ENCODE measurements at regions not wholly inside any gene's neighbourhood (a gene's known extent, or its start where the extent isn't known, plus 50 kb on each side); places are given as distances from the start of the nearest gene placed in this dataset.

GRCh38 chr16:54616610-54617009 is 314.1 kb upstream of the IRX5 start:
- Mint-ChIP-seq H3K4me3 (ENCODE audit: unreplicated experiment) (no peak overlapping the region), H3K27me3 (ENCODE audit: insufficient read depth, unreplicated experiment) (no peaks in the 10 kb centered on the region), H3K9me3 (ENCODE audit: unreplicated experiment) (no peaks in the 10 kb centered on the region), H3K36me3 (ENCODE audit: insufficient read depth, unreplicated experiment) (no peaks in the 10 kb centered on the region), H3K4me1 (ENCODE audit: insufficient read depth, unreplicated experiment) (no peaks in the 10 kb centered on the region), H3K27ac (ENCODE audit: low read depth, unreplicated experiment) (no peak overlapping the region)
- no peak for DNase-seq (ENCODE audit: unreplicated experiment)
- CTCF ChIA-PET, result interaction anchor here (0.7 kb wide), 1 partner anchor 166 kb away, joined by 3 read pairs; no protein-coding TSS in a partner anchor
- POLR2A ChIA-PET, result no interaction called here
- intact Hi-C loops (cut with micrococcal nuclease), result no loop called here
- BruUV-seq (replicated peaks), result no TSS peak
- TF ChIP-seq CTCF (IDR thresholded peaks at IDR 0.05; ENCODE audit: unreplicated experiment), result no peak

GRCh38 chr16:54605536-54606066 is 319.0 kb upstream of the IRX3 start:
- Mint-ChIP-seq H3K9me3 (ENCODE audit: unreplicated experiment) (peaks cover 26% of the 10 kb centered on the region), H3K4me3 (ENCODE audit: unreplicated experiment) (no peak overlapping the region), H3K36me3 (ENCODE audit: insufficient read depth, unreplicated experiment) (no peaks in the 10 kb centered on the region), H3K27me3 (ENCODE audit: insufficient read depth, unreplicated experiment) (no peaks in the 10 kb centered on the region), H3K27ac (ENCODE audit: low read depth, unreplicated experiment) (no peak overlapping the region), H3K4me1 (ENCODE audit: insufficient read depth, unreplicated experiment) (no peaks in the 10 kb centered on the region)
- TF ChIP-seq CTCF (IDR thresholded peaks at IDR 0.05; ENCODE audit: unreplicated experiment), result no peak
- CTCF ChIA-PET, result no interaction called here
- no peak for DNase-seq (ENCODE audit: unreplicated experiment)
- POLR2A ChIA-PET, result no interaction called here
- no TSS peak for BruUV-seq (replicated peaks)
- intact Hi-C loops (cut with micrococcal nuclease), result no loop called here

GRCh38 chr16:54602666-54603065 is 316.1 kb upstream of the IRX3 start:
- ChIA-PET CTCF (interaction anchor here (0.6 kb wide), 1 partner anchor 10 kb away, joined by 5 read pairs; no protein-coding TSS in a partner anchor), POLR2A (interaction anchor here (0.6 kb wide), 1 partner anchor 49 kb away, joined by 3 read pairs; no protein-coding TSS in a partner anchor)
- intact Hi-C loops (cut with micrococcal nuclease), result no loop called here
- no TSS peak for BruUV-seq (replicated peaks)
- Mint-ChIP-seq H3K9me3 (ENCODE audit: unreplicated experiment) (peaks cover 33% of the 10 kb centered on the region), H3K36me3 (ENCODE audit: insufficient read depth, unreplicated experiment) (no peaks in the 10 kb centered on the region), H3K4me1 (ENCODE audit: insufficient read depth, unreplicated experiment) (no peaks in the 10 kb centered on the region), H3K27me3 (ENCODE audit: insufficient read depth, unreplicated experiment) (no peaks in the 10 kb centered on the region), H3K27ac (ENCODE audit: low read depth, unreplicated experiment) (no peak overlapping the region), H3K4me3 (ENCODE audit: unreplicated experiment) (no peak overlapping the region)
- DNase-seq (ENCODE audit: unreplicated experiment), result no peak
- no peak for TF ChIP-seq CTCF (IDR thresholded peaks at IDR 0.05; ENCODE audit: unreplicated experiment)

- no peak for DNase-seq (ENCODE audit: unreplicated experiment)
- BruUV-seq (replicated peaks), result no TSS peak
- H3K27me3 Mint-ChIP-seq (ENCODE audit: insufficient read depth, unreplicated experiment), result peaks cover 14% of the 10 kb centered on the region
Observed at GRCh38 chr16:54597222-54597621, 310.6 kb upstream of the IRX3 start.

More at GRCh38 chr16:54597222-54597621, 310.6 kb upstream of the IRX3 start:
- intact Hi-C loops (cut with micrococcal nuclease), result no loop called here
- Mint-ChIP-seq H3K27ac (ENCODE audit: low read depth, unreplicated experiment) (no peak overlapping the region), H3K4me1 (ENCODE audit: insufficient read depth, unreplicated experiment) (no peaks in the 10 kb centered on the region), H3K36me3 (ENCODE audit: insufficient read depth, unreplicated experiment) (no peaks in the 10 kb centered on the region), H3K4me3 (ENCODE audit: unreplicated experiment) (no peak overlapping the region), H3K9me3 (ENCODE audit: unreplicated experiment) (peaks cover 13% of the 10 kb centered on the region)
- ChIA-PET CTCF (no interaction called here), POLR2A (no interaction called here)
- TF ChIP-seq CTCF (IDR thresholded peaks at IDR 0.05; ENCODE audit: unreplicated experiment), result no peak
